22Rv1 (cell line): ENCODE measurements at regions not wholly inside any gene's neighbourhood (a gene's known extent, or its start where the extent isn't known, plus 50 kb on each side); places are given as distances from the start of the nearest gene placed in this dataset.

Experiments used
- H3K27ac ChIP-seq: fragments of 450-650 bp; 2 replicates; pipeline ENCODE4 v1.5.1; 2017
- ZFX ChIP-seq: fragments of 450-650 bp; IDR thresholded peaks from 2 replicates; pipeline ENCODE4 v1.6.1; 2017; ENCODE audit warnings: antibody characterized with exemption, borderline replicate concordance
- TF ChIP-seq, protein P1 (sequence below): fragments of 450-650 bp; IDR thresholded peaks from 2 replicates; pipeline ENCODE4 v1.5.1; 2017; ENCODE audit warnings: mild to moderate bottlenecking

DNA sequence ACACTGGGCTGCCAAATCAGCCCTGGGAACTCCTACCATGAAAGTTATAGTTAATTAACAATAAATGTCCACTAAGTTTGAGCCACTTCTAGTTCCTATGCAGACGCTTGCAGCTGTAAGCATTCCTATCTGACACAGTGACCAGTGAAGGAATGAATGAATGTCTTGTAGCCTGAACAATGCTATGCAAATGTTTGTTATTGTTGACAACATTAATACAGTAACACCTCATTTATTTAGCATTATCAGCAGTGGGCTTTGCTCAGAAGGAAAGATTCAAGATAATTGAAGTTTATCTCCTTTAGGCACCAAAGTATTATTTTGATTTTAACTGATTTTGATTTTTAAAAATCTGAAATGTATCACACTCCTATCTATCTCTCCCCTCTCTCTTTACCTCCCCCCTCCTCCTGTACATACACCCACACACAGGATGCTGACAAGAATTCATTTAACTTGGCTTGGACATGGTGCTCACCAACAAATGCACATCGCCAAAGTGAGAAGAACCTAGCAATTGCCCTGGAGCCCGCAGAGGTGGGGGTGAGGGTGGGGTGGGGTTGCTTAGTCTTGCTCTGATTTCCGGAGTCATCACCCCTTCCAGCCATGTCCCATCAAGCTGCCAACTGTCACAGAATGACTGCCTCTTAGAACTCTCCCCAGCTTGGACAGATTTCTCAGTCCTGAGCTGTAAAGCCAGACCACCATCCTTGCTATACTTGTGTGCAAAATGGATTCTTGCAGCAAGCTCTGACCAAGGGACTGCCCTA lies 215.3 kb upstream of the CSF3R start:
- H3K27ac ChIP-seq = no peak overlapping the region
- TF ChIP-seq ZFX = no peak
- TF ChIP-seq, protein P1, sequence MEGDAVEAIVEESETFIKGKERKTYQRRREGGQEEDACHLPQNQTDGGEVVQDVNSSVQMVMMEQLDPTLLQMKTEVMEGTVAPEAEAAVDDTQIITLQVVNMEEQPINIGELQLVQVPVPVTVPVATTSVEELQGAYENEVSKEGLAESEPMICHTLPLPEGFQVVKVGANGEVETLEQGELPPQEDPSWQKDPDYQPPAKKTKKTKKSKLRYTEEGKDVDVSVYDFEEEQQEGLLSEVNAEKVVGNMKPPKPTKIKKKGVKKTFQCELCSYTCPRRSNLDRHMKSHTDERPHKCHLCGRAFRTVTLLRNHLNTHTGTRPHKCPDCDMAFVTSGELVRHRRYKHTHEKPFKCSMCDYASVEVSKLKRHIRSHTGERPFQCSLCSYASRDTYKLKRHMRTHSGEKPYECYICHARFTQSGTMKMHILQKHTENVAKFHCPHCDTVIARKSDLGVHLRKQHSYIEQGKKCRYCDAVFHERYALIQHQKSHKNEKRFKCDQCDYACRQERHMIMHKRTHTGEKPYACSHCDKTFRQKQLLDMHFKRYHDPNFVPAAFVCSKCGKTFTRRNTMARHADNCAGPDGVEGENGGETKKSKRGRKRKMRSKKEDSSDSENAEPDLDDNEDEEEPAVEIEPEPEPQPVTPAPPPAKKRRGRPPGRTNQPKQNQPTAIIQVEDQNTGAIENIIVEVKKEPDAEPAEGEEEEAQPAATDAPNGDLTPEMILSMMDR = no peak

DNA sequence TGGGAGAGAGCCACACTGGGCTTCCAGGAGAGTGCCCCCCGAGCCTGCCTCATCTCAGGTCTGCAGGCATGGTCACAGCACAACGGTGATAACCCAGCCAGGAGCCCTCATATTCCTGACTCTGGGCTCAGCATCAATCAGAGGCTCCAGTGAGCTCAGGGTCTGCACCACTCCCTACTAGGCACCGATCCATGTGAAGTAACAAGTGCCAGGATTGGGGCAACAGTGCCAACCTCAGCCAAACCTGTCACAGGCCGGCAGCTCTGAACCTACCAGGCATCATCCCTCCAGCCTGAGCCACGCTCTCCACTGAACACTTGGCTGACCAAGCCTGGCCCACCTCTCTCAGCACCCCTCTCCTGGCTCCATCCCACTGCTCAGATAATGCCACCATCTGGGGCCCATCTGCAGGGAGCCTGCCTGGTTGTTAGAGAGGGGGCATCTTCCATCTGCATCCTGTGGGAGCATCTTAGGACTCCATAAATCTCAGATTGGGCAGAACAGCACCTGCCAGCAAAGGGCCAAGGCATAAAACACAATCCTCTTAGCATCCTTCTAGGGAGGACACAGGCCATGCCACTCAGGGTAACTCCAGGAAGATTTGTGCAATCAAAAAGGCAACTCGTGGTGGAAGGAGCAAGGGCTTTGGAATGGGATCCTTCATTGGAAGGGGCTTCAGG lies 213.7 kb upstream of the CSF3R start:
- no peak overlapping the region for H3K27ac ChIP-seq
- TF ChIP-seq ZFX = no peak
- TF ChIP-seq, protein P1 = no peak

DNA sequence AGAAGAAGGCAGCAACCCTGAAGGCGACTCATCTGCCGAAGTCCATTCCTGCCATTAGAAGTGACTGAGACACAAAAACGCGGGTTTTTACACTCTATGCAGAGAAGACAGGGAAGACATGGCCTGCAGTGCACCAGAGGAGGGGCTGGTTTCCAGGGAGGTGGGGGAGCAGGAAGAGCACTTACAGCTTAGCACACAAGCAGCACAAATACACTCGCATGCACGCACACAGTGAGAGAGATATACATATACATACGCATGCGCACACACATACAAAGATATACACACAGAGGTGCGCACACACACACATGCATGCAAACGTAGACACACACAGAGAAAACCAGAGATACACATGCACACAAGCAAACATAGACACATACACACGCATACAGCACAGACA lies 210.9 kb upstream of the CSF3R start:
- H3K27ac ChIP-seq = no peak overlapping the region

DNA sequence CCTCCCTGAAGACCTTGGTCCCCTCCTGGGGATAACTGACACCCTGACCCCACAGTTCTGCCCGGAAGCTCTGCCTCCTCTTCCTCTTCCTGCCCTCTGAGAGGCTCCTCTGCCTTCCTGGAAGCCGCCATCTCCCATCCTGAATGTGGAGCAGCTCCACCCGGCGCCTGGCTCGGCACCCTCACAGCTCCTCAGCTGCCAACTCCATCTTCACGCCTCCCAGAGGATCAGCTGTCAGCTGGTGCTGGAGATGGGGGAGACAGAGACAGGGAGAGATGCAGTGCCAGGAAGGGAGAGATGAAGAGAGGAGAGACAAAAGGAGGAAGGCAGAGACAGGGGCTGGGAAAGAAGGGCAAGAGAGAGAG lies 210.4 kb upstream of the CSF3R start:
- no peak overlapping the region for H3K27ac ChIP-seq
- TF ChIP-seq, protein P1 = no peak
- no peak for TF ChIP-seq ZFX

More for the DNA sequence above, 210.9 kb upstream of the CSF3R start:
- TF ChIP-seq, protein P1 = no peak
- TF ChIP-seq ZFX = no peak

DNA sequence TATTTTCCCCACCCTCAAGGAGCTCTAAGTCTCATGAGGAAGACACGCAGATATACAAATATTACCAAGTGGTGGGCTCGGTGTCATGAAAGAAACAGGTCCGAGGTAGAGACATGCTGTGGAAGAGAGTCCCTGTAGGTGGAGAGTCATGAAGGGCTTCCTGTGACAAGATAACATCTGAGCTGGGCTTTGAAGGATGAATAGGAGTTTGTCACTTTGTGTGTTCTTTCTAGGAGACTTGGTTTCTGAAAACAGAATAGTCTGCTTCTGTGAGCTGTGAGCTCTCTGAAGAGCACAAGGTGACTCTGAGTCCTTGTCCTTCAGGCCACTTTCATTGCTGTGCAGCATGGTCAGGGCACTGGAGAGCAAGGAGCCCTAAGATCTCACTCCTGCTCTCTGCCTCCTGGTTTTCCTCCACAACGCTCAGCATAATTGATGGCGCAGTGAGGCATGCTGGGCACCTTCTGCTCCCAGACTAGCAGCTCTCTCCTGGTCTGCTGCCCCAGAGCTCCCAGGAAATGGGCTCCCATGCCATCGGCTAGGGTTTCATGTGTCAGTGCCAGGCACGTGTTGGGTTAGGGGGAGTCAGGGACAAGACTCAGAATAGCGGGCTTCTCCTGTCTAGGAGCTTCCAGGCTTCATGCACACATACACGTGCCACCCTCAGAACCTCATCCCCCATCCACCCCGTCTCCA lies 209.9 kb upstream of the CSF3R start:
- no peak for TF ChIP-seq ZFX
- TF ChIP-seq, protein P1 = no peak
- H3K27ac ChIP-seq = no peak overlapping the region

DNA sequence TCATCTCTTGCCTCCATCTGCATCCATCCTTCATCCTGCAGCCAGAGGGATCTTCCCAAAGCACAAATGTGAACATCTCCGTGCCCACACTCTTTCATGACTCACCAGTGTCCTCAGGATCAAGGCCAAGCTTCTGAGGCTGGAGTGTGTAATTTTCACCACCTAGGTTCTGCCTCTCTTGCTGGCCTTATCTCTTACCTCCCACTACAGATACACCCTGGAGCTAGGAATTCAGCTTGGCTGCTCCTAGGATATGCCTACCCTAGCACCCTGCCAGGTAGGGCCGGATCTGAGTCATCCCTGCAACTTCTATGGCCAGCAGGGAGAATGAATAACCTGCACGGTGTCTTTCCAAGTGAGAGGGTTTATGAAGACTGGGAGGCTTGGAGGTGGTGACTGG lies 208.7 kb upstream of the CSF3R start:
- H3K27ac ChIP-seq = no peak overlapping the region
- TF ChIP-seq, protein P1 = no peak

DNA sequence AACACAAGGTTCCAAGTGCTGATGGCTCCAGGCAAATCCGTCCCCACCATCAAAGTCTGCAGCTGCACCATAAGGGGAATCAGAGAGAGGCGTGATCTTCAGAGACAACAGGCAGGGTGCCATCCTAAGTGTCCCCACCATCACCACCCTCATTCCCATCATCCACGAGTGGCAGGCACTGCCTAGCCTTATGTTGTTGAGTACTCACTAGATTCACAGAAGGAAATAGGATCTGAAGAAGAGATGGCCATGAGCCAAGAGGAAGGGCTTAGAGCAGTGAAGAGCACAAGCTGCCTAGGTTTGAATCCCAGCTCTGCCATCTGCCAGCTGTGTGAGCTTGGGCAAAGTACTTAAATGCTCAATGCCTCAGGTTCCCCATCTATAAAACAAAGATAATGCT lies 207.3 kb upstream of the CSF3R start:
- no peak overlapping the region for H3K27ac ChIP-seq
- TF ChIP-seq ZFX = no peak
- TF ChIP-seq, protein P1 = no peak
